HG03439 (cell line): ENCODE measurements at regions not wholly inside any gene's neighbourhood (a gene's known extent, or its start where the extent isn't known, plus 50 kb on each side); places are given as distances from the start of the nearest gene placed in this dataset.

ENCODE experiments used
- ATAC-seq: cut with Tn5 transposase; IDR thresholded peaks from one replicate; pipeline ENCODE4 v1.9.1; 2021; ENCODE audit warnings: mild to moderate bottlenecking, moderate library complexity; ENCODE audit not compliant: unreplicated experiment

GRCh38 chr5:136699651-136700050 is 334.3 kb upstream of the TRPC7 start:
- no peak for ATAC-seq

- ATAC-seq = no peak
Observed at GRCh38 chr5:136698970-136699369, 333.6 kb upstream of the TRPC7 start.

- ATAC-seq = no peak
Observed at GRCh38 chr5:136694258-136694657, 328.9 kb upstream of the TRPC7 start.

GRCh38 chr5:136689552-136689951 is 324.2 kb upstream of the TRPC7 start:
- no peak for ATAC-seq

GRCh38 chr5:136686192-136686872 is 321.0 kb upstream of the TRPC7 start:
- no peak for ATAC-seq

GRCh38 chr5:136682986-136683385 is 317.6 kb upstream of the TRPC7 start:
- ATAC-seq = no peak

- ATAC-seq = no peak
Observed at GRCh38 chr5:136679233-136679632, 313.9 kb upstream of the TRPC7 start.

- no peak for ATAC-seq
Observed at GRCh38 chr5:136677217-136677616, 311.9 kb upstream of the TRPC7 start.

GRCh38 chr5:136676685-136677084 is 311.3 kb upstream of the TRPC7 start:
- ATAC-seq = no peak

GRCh38 chr5:136675769-136676168 is 310.4 kb upstream of the TRPC7 start:
- ATAC-seq = no peak

GRCh38 chr5:136674178-136674577 is 308.8 kb upstream of the TRPC7 start:
- ATAC-seq = no peak

GRCh38 chr5:136667789-136668188 is 302.4 kb upstream of the TRPC7 start:
- ATAC-seq = no peak

GRCh38 chr5:136666970-136667620 is 301.8 kb upstream of the TRPC7 start:
- ATAC-seq = no peak

- no peak for ATAC-seq
Observed at GRCh38 chr5:136665331-136665730, 300.0 kb upstream of the TRPC7 start.

- no peak for ATAC-seq
Observed at GRCh38 chr5:136661026-136661425, 295.7 kb upstream of the TRPC7 start.

GRCh38 chr5:136656811-136657210 is 291.5 kb upstream of the TRPC7 start:
- no peak for ATAC-seq

- no peak for ATAC-seq
Observed at GRCh38 chr5:136655468-136655867, 290.1 kb upstream of the TRPC7 start.

GRCh38 chr5:136646915-136647314 is 281.6 kb upstream of the TRPC7 start:
- no peak for ATAC-seq

- ATAC-seq = no peak
Observed at GRCh38 chr5:136642976-136643375, 277.6 kb upstream of the TRPC7 start.

- no peak for ATAC-seq
Observed at GRCh38 chr5:136639616-136640015, 274.3 kb upstream of the TRPC7 start.

- no peak for ATAC-seq
Observed at GRCh38 chr5:136638084-136638483, 272.7 kb upstream of the TRPC7 start.

- ATAC-seq = no peak
Observed at GRCh38 chr5:136636001-136636400, 270.7 kb upstream of the TRPC7 start.

- no peak for ATAC-seq
Observed at GRCh38 chr5:136631186-136631585, 265.8 kb upstream of the TRPC7 start.
